IMR-90 (cell line): ENCODE measurements at regions not wholly inside any gene's neighbourhood (a gene's known extent, or its start where the extent isn't known, plus 50 kb on each side); places are given as distances from the start of the nearest gene placed in this dataset.

Experiments used
- ATAC-seq: fragments of 200-7000 bp; cut with Tn5 transposase; 2 replicates; pipeline ENCODE4 v1.9.1; 2020; ENCODE audit warnings: low read depth, mild to moderate bottlenecking, moderate library complexity
- BruUV-seq: library from RNA; stranded (reverse); fragments of 400-500 nt; replicated peaks from 2 replicates; lab custom pipeline; 2021; lab: Mats Ljungman, UMichigan
- CTCF ChIA-PET: fragments of 300-600 bp; formaldehyde crosslinking; extraction: SDS; loops from one replicate; lab custom pipeline; 2021; ENCODE audit warnings: antibody characterized with exemption; lab: Yijun Ruan, JAX
- POLR2A ChIA-PET: fragments of 300-600 bp; sonication (Branson Sonifier 250); formaldehyde crosslinking; loops from one replicate; lab custom pipeline; 2022; ENCODE audit warnings: antibody characterized with exemption; ENCODE audit not compliant: unreplicated experiment; lab: Charles Lee
- DNase-seq: peaks from one replicate; pipeline ENCODE4 v3.0.0; 2013
- H2AFZ ChIP-seq: replicated peaks from 2 replicates; pipeline ENCODE3; 2013; ENCODE audit warnings: low read length, mild to moderate bottlenecking; ENCODE audit not compliant: poor library complexity
- H2AK5ac ChIP-seq: 2 replicates; pipeline ENCODE4 v1.6.1; 2013; ENCODE audit warnings: low read depth, low read length, inconsistent platforms
- H2AK9ac ChIP-seq: replicated peaks from 2 replicates; pipeline ENCODE3; 2013; ENCODE audit warnings: mild to moderate bottlenecking, low read depth, low read length, moderate library complexity; ENCODE audit not compliant: poor library complexity
- H2BK120ac ChIP-seq: 2 replicates; pipeline ENCODE4 v1.6.1; 2013; ENCODE audit warnings: low read depth, low read length, inconsistent platforms
- H2BK15ac ChIP-seq: 3 replicates; pipeline ENCODE4 v1.6.1; 2013; ENCODE audit warnings: low read depth, low read length, inconsistent platforms
- H2BK20ac ChIP-seq: 2 replicates; pipeline ENCODE4 v1.6.1; 2013; ENCODE audit warnings: low read depth, mild to moderate bottlenecking, inconsistent platforms, low read length, moderate library complexity
- H2BK5ac ChIP-seq: 2 replicates; pipeline ENCODE4 v1.6.1; 2013; ENCODE audit warnings: mild to moderate bottlenecking, low read depth, low read length, inconsistent platforms; ENCODE audit not compliant: poor library complexity, severe bottlenecking
- H3K14ac ChIP-seq: replicated peaks from 2 replicates; pipeline ENCODE4 v1.6.1; 2013; ENCODE audit warnings: low read depth, low read length, inconsistent platforms
- H3K18ac ChIP-seq: 2 replicates; pipeline ENCODE4 v1.6.1; 2013; ENCODE audit warnings: low read depth, low read length, control low read depth
- H3K23ac ChIP-seq: 2 replicates; pipeline ENCODE4 v1.6.1; 2013; ENCODE audit warnings: low read depth, low read length, inconsistent platforms
- H3K27ac ChIP-seq: 2 replicates; pipeline ENCODE4 v1.5.1; 2013; ENCODE audit warnings: mild to moderate bottlenecking, control low read depth, low read length; ENCODE audit not compliant: insufficient read depth
- H3K27me3 ChIP-seq: 2 replicates; pipeline ENCODE4 v1.6.1; 2013; ENCODE audit warnings: low read length; ENCODE audit not compliant: control insufficient read depth, insufficient read depth
- H3K36me3 ChIP-seq: 2 replicates; pipeline ENCODE4 v1.6.1; 2013; ENCODE audit warnings: low read length, mixed read lengths; ENCODE audit not compliant: control insufficient read depth, insufficient read depth
- H3K4ac ChIP-seq: 2 replicates; pipeline ENCODE4 v1.6.1; 2013; ENCODE audit warnings: low read depth, low read length, inconsistent platforms
- H3K4me1 ChIP-seq: 2 replicates; pipeline ENCODE4 v1.6.1; 2013; ENCODE audit warnings: low read length, mixed read lengths; ENCODE audit not compliant: control insufficient read depth, insufficient read depth
- H3K4me2 ChIP-seq: 2 replicates; pipeline ENCODE4 v1.6.1; 2013; ENCODE audit warnings: low read depth, mild to moderate bottlenecking, control low read depth, low read length, moderate library complexity
- H3K4me3 ChIP-seq: 2 replicates; pipeline ENCODE4 v1.5.1; 2013; ENCODE audit warnings: low read depth, mild to moderate bottlenecking, control low read depth, low read length, moderate library complexity; ENCODE audit not compliant: insufficient read depth
- H3K56ac ChIP-seq: 2 replicates; pipeline ENCODE4 v1.6.1; 2013; ENCODE audit warnings: low read length, inconsistent platforms; ENCODE audit not compliant: insufficient read depth; ENCODE audit errors: extremely low read depth
- H3K79me1 ChIP-seq, 2 experiments: 2 replicates each; pipeline ENCODE4 v1.6.1; 2013; ENCODE audit warnings: low read length in 2 of 2, inconsistent platforms in 1 of 2, low read depth in 1 of 2
- H3K9ac ChIP-seq: 2 replicates; pipeline ENCODE4 v1.6.1; 2013; ENCODE audit warnings: low read depth, low read length, control low read depth
- H3K9me1 ChIP-seq: 2 replicates; pipeline ENCODE4 v1.6.1; 2013; ENCODE audit warnings: low read length, inconsistent platforms; ENCODE audit not compliant: insufficient read depth
- H3K9me3 ChIP-seq: 2 replicates; pipeline ENCODE4 v1.6.1; 2013; ENCODE audit warnings: low read length; ENCODE audit not compliant: control insufficient read depth, insufficient read depth
- H4K20me1 ChIP-seq: 2 replicates; pipeline ENCODE4 v1.6.1; 2013; ENCODE audit warnings: low read length, inconsistent platforms; ENCODE audit not compliant: insufficient read depth
- H4K5ac ChIP-seq: 2 replicates; pipeline ENCODE4 v1.6.1; 2013; ENCODE audit warnings: mild to moderate bottlenecking, low read depth, low read length, control low read depth
- H4K8ac ChIP-seq, 2 experiments: 2 replicates each; pipeline ENCODE4 v1.6.1; 2013; ENCODE audit warnings: low read depth in 2 of 2, low read length in 2 of 2, control low read depth in 1 of 2, inconsistent platforms in 1 of 2
- H4K91ac ChIP-seq: 2 replicates; pipeline ENCODE4 v1.6.1; 2013; ENCODE audit warnings: low read depth, low read length, inconsistent platforms; ENCODE audit not compliant: insufficient read depth
- BHLHE40 ChIP-seq: fragments of 150-350 bp; IDR thresholded peaks from 2 replicates; pipeline ENCODE4 v1.6.1; 2016; ENCODE audit warnings: mild to moderate bottlenecking, low read depth, low read length
- CEBPB ChIP-seq: IDR thresholded peaks from 2 replicates; pipeline ENCODE4 v1.6.1; 2012; ENCODE audit warnings: low read depth, low read length, improper control_type of control experiment
- CHD1 ChIP-seq: IDR thresholded peaks from 2 replicates; pipeline ENCODE4 v1.6.1; 2012; ENCODE audit warnings: low read depth, low read length, improper control_type of control experiment
- ELK1 ChIP-seq: fragments of 150-350 bp; IDR thresholded peaks from 2 replicates; pipeline ENCODE4 v1.6.1; 2016; ENCODE audit warnings: low read depth, mild to moderate bottlenecking, low read length, moderate library complexity, borderline replicate concordance
- FOS ChIP-seq: fragments of 150-350 bp; IDR thresholded peaks from 2 replicates; pipeline ENCODE4 v1.6.1; 2016; ENCODE audit warnings: low read depth, low read length
- MAFK ChIP-seq: IDR thresholded peaks from 2 replicates; pipeline ENCODE4 v1.6.1; 2012; ENCODE audit warnings: low read depth, low read length, improper control_type of control experiment
- MXI1 ChIP-seq: IDR thresholded peaks from 2 replicates; pipeline ENCODE4 v1.6.1; 2012; ENCODE audit warnings: low read depth, mild to moderate bottlenecking, low read length, moderate library complexity, borderline replicate concordance
- NFE2L2 ChIP-seq: fragments of 150-350 bp; IDR thresholded peaks from 2 replicates; pipeline ENCODE4 v1.6.1; 2016; ENCODE audit warnings: low read depth, mild to moderate bottlenecking, low read length
- RAD21 ChIP-seq: IDR thresholded peaks from 2 replicates; pipeline ENCODE4 v1.6.1; 2012; ENCODE audit warnings: low read length, improper control_type of control experiment
- RCOR1 ChIP-seq: IDR thresholded peaks from 2 replicates; pipeline ENCODE4 v1.6.1; 2012; ENCODE audit warnings: mild to moderate bottlenecking, low read length, improper control_type of control experiment; ENCODE audit not compliant: insufficient replicate concordance
- RFX5 ChIP-seq: IDR thresholded peaks from 2 replicates; pipeline ENCODE4 v1.8.0; 2012; ENCODE audit warnings: low read depth, mild to moderate bottlenecking, low read length, moderate library complexity
- SMC3 ChIP-seq: fragments of 150-350 bp; IDR thresholded peaks from 2 replicates; pipeline ENCODE4 v1.6.1; 2016; ENCODE audit warnings: low read depth, mild to moderate bottlenecking, antibody characterized with exemption, low read length, moderate library complexity
- USF2 ChIP-seq: fragments of 150-350 bp; IDR thresholded peaks from 2 replicates; pipeline ENCODE4 v1.6.1; 2017; ENCODE audit warnings: mild to moderate bottlenecking, antibody characterized with exemption, low read length, low read depth
- WGBS, 2 experiments: methylation state at CpG; one replicate each; pipeline versions ENCODE4 v1.1.5 to v1.1.7; 2013; ENCODE audit warnings: missing lambda C conversion rate in 2 of 2; ENCODE audit not compliant: insufficient read length in 1 of 2; ENCODE audit errors: extremely low coverage in 2 of 2; 5-methylcytosine and 5-hydroxymethylcytosine counted together
- dilution Hi-C: fragments of 300-500 bp; cut with HindIII; formaldehyde crosslinking; loops from one replicate; pipeline ENCODE4 v1.14.3; 2018; ENCODE audit warnings: low sequenced_read_pairs; ENCODE audit not compliant: unreplicated experiment
- in situ Hi-C: fragments of 300-500 bp; cut with MboI; formaldehyde crosslinking; loops from 3 replicates; pipeline ENCODE4 v1.14.3; 2019; ENCODE audit warnings: low sequenced_read_pairs, inconsistent platforms, mixed read lengths
- intact Hi-C: fragments of 100-400 bp; cut with micrococcal nuclease; formaldehyde crosslinking; loops from 2 replicates; pipeline ENCODE4 v1.10.0; 2022
- TF ChIP-seq, protein P1 (sequence below): conservative IDR thresholded peaks from 2 replicates; pipeline ENCODE4 v1.5.1; 2012; ENCODE audit warnings: mild to moderate bottlenecking, low read depth, low read length, improper control_type of control experiment

DNA sequence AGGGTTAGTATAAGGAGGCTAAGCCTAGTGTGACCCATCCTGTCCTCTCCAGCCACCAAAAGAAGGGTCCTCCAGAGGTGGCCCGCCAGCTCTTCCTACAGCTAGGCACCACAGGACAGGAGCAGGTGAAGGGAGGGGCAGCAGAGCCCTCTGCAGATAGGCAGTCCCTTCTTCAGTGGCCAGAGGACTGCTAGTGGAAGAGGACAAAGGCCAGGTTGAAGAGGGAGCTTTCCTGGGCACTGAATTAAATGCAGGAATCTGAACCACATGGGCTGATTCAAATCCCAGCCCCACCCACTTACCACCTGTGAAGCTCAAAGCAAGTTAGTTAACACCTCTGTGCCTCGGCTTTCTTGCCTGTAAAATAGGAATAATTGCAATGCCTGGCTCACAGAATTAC is 409.5 kb downstream of the NXPE2 start:
- Histone ChIP-seq H2AFZ (no peak overlapping the region), H3K9me3 (no peaks in the 10 kb centered on the region), H2BK20ac (no peak overlapping the region), H3K36me3 (no peaks in the 10 kb centered on the region), H3K56ac (no peak overlapping the region), H3K18ac (no peak overlapping the region), H2AK9ac (no peak overlapping the region), H2BK5ac (no peak overlapping the region), H2BK15ac (no peak overlapping the region), H3K4ac (no peak overlapping the region), H3K4me3 (no peak overlapping the region), H3K4me1 (no peaks in the 10 kb centered on the region), H3K14ac (no peak overlapping the region), H4K8ac (no peak overlapping the region), H2AK5ac (no peak overlapping the region), H3K27me3 (no peaks in the 10 kb centered on the region), H2BK120ac (no peak overlapping the region), H3K9me1 (no peaks in the 10 kb centered on the region), H3K23ac (no peak overlapping the region), H4K91ac (no peak overlapping the region), H3K4me2 (no peak overlapping the region), H3K79me1 (no peaks in the 10 kb centered on the region), H4K20me1 (no peaks in the 10 kb centered on the region), H3K9ac (no peak overlapping the region), H3K27ac (no peak overlapping the region), H4K5ac (no peak overlapping the region)
- DNase-seq (no peak), ATAC-seq (no peak)
- no TSS peak for BruUV-seq
- ChIA-PET CTCF (no interaction called here), POLR2A (no interaction called here)
- dilution Hi-C loops = no loop called here
- TF ChIP-seq CHD1 (no peak), MAFK (no peak), SMC3 (no peak), RCOR1 (no peak), RFX5 (no peak), BHLHE40 (no peak), NFE2L2 (no peak), FOS (no peak), ELK1 (no peak), CEBPB (no peak), RAD21 (no peak), USF2 (no peak), MXI1 (no peak)
- TF ChIP-seq, protein P1, sequence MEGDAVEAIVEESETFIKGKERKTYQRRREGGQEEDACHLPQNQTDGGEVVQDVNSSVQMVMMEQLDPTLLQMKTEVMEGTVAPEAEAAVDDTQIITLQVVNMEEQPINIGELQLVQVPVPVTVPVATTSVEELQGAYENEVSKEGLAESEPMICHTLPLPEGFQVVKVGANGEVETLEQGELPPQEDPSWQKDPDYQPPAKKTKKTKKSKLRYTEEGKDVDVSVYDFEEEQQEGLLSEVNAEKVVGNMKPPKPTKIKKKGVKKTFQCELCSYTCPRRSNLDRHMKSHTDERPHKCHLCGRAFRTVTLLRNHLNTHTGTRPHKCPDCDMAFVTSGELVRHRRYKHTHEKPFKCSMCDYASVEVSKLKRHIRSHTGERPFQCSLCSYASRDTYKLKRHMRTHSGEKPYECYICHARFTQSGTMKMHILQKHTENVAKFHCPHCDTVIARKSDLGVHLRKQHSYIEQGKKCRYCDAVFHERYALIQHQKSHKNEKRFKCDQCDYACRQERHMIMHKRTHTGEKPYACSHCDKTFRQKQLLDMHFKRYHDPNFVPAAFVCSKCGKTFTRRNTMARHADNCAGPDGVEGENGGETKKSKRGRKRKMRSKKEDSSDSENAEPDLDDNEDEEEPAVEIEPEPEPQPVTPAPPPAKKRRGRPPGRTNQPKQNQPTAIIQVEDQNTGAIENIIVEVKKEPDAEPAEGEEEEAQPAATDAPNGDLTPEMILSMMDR = no peak
- in situ Hi-C loops = no loop called here
- WGBS, 2 experiments = no CpG with 5 or more reads among the region's 2 CpGs
- intact Hi-C loops = no loop called here
